ENCODE measurements at regions not wholly inside any gene's neighbourhood (a gene's known extent, or its start where the extent isn't known, plus 50 kb on each side); places are given as distances from the start of the nearest gene placed in this dataset.
"Not testable (repeated sequence)": the region's sequence is repeated elsewhere in the genome, so short reads cannot be mapped to it uniquely, and the experiment has no call there.

DNA sequence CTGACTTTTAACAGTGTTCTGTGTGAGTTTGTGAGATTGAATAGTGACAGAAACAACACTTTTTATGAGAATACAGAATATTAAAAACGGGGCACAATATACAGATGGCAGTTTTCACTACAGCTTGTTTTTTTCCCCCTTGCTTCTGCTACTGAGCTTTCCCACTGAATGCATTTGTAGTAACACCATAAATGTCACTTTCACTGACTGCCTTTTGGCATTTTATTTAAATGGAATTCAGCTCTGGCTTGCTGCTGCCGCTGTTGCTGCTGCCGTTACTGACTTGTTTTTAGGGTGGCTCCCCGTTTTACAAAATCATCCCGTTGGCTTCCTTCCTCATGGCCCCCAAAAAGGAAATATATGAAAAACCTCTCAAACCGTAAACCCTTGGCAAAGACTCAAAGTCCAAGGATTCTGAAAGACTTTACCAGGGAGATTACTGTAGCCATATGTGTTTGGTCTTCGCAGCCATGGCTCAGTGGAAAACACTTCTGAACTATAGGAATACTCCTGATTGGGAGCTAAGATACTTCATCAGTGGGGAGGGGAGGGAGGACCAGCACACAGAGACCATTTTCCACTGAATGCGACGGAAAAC is 151.0 kb downstream of the NUF2 start:
- in situ Hi-C loops (cut with HindIII; ENCODE audit: low sequenced_read_pairs) = no loop called here

DNA sequence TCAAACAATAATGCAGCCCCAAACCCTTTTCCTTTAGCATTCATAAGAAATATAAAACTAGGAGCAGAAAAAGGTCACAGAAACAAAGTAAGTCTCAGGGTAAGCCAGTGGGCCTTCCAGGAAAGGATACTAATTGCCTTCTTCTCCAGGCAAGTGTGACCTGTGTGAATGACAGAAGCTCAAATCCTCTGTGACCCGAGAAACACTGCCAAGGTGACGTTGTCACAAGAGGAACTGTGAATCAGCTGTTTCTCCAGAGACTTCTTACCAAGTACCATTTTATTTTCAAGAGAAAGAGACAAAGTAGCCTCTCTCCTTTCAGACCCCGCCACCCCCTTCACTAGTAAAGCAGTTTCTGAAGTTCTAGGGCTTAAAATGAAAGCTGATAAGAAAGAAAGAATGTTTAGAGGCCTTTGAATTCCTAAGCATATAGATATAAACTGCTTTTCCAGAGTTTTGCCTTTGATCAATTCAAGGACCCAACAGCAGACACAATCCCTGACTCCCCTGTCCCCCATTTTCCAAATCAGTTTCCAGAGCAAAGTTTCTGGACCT is 155.6 kb downstream of the NUF2 start:
- in situ Hi-C loops (cut with HindIII; ENCODE audit: low sequenced_read_pairs) = no loop called here

DNA sequence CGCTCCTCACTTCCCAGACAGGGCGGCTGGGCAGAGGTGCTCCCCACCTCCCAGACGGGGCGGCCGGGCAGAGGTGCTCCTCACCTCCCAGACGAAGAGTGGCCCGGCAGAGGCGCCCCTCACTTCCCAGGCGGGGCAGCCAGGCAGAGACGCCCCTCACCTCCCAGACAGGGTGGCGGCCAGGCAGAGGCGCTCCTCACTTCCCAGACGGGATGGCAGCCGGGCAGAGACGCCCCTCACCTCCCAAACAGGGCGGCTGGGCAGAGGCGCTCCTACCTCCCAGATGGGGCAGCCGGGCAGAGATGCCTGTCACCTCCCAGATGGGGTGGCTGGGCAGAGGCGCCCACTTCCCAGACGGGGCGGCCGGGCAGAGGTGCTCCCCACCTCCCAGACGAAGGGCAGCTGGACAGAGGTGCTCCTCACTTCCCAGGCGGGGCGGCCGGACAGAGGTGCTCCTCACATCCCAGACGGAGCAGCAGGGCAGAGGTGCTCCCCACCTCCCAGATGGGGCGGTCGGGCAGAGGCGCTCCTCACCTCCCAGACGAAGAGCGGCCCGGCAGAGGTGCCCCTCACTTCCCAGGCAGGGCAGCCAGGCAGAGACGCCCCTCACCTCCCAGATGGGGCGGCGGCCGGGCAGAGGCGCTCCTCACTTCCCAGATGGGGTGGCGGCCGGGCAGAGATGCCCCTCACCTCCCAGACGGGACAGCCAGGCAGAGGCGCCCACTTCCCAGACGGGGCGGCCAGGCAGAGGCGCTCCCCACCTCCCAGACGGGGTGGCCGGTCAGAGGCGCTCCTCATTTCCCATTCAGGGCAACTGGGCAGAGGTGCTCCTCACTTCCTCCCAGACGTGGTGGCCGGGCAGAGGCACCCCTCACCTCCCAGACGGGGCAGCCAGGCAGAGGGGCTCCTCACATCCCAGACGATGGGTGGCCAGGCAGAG is 176.9 kb downstream of the NUF2 start:
- in situ Hi-C loops (cut with HindIII; ENCODE audit: low sequenced_read_pairs) = not testable (repeated sequence)

DNA sequence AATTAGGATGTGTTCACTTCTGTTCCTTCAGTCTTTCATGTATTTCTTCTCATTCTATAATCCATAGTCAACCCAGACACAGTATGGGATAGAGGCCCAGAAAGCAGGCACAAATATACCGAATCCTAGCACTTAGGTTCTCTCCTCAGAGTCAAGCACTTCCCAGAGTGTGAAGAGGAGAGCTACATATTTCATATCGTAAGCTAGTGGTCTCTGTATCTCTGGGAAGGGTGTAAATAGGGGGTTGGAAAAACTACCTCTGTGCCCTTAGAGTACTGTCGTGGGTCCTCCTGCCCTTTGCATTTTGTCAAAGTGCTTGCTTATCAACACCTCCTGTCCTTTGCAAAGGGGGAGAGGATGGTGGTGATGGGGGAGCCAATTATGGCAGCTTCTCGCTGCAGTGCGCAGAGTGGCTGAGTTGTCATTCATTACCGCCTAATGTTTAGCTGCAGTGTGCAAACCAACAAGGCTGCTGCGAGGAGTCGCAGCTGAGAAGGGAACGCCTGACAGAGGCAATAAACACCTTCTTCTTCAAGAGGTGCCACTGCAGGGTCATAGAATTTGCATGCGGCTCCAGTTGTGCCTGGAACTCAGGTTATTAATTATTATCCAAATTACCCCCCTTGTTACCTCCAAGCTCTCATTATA is 182.7 kb downstream of the NUF2 start:
- in situ Hi-C loops (cut with HindIII; ENCODE audit: low sequenced_read_pairs) = no loop called here

DNA sequence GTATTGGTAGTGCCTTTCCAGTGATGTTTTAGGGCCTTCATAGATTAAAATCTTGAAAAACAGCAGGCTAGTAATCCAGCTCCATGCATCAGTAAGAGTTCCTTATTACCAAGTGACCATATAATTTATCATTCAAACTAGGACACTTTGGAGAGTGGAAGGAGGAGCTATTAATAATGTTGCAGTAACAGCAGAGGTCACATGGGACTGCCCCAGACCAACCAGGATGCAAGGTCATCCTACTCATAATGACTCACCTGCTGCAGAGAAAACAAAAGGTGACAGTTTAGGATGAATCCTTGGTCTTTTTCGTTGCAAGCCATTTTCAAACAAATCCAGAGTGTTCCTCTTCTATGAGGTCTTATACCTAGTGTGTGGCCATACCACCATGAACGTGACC is 187.4 kb downstream of the NUF2 start:
- in situ Hi-C loops (cut with HindIII; ENCODE audit: low sequenced_read_pairs) = no loop called here

DNA sequence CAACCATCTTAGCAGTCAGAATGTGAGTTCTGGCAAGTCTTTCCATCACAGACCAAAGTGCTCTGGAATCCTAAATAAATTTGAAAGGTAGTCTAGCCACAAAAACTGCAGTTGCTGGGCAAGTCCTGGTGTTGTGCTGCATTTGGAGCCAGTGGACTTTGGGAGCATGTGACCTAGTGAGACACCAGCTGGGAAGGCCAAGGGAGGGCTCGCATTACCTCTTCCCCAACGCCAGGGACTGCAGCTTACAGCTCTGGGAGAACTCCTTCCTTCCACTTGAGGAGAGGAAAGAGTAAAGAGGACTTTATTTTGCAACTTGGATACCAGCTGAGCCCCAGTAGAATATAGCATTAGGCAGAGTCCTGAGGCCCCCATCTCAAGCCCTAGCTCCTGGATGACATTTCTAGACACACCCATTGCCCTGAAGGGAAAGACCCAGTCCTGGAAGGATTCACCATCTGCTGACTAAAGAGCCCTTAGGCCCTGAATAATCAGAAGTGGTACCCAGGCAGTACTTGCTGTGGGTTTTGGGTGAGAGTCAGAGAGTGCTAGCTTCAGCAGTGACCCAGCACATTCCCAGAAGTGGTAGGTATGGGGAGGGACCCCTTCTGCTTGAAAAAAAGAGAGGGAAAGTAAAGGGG is 190.7 kb downstream of the NUF2 start:
- in situ Hi-C loops (cut with HindIII; ENCODE audit: low sequenced_read_pairs) = no loop called here

DNA sequence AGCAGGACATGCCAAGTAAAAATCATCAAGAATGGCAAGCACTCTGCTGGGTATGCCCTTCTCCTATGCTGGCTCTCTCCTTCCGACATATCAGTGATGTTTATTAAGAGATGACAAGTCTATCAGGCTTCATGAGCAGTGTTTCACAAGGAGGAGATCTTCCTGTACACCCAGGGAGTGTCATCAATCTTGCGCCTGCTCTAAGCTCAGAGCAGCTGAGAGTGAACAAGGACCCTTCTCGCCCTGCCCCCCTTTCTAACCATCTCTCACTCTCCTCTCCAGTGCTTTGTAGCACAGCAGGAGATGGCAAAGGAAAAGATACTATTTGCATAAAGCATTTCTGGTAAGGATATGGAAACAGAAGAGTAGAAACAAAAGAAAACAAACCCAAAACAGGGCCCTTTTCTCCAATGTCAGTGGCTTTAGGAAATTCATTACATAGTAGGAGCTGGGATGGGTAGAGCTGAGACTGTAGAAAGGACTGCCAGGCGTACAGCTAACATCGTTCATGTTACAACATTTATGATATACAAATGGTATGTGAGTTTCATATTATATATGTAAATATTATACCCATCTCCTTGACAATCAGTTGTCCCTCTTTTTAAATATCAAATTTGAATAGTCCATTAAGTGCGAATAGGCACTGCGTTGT is 201.7 kb downstream of the NUF2 start:
- in situ Hi-C loops (cut with HindIII; ENCODE audit: low sequenced_read_pairs) = no loop called here

DNA sequence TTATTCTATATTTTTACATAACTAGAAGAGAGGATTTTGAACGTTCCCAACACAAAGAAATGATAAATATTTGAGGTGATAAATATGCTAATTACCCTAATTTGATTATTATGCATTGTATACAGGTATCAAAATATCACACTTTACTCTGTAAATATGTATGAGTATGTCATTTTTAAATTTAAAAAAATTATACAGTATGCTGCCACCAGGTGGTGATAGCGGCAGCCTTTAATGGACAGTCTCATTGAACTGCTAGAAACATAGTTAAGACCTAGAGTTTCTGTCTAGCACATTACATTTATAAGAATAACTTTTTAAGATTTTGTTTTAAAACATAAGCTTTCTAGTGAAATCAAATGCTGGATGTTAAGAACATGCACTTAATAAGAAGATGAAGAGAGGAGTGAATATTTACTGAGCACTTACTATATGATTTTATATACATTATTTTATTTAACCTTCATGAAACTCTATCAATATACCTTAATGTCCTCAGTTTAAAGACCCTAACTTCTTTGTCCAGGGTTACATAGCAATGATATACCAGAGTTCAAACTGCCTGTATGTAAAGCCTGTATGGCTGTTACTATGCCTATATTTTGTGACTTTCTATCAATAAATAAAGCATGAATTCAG is 207.1 kb downstream of the NUF2 start:
- in situ Hi-C loops (cut with HindIII; ENCODE audit: low sequenced_read_pairs) = loop anchor here (25.0 kb wide), 1 partner anchor 1283 kb away; no protein-coding TSS in a partner anchor

DNA sequence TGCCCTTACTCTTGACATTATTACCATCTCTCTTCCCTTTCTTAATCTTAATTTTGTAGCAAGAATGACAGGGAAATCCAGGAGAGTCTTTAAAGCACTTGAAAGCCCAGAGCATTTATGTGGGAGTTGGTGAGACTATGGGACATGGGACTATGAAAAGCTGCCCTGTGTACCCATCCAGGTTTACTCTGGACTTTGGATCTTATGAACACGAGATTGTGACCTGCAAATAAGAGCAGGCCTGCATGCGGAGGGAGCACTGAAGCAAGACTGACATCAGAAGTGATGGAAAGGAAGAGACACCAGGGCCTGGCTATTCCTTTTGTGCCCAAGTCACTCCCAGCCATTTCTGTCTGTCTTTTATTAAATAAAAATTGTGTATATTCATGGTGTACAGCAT is 209.6 kb downstream of the NUF2 start:
- in situ Hi-C loops (cut with HindIII; ENCODE audit: low sequenced_read_pairs) = loop anchor here (25.0 kb wide), 1 partner anchor 1281 kb away; no protein-coding TSS in a partner anchor

DNA sequence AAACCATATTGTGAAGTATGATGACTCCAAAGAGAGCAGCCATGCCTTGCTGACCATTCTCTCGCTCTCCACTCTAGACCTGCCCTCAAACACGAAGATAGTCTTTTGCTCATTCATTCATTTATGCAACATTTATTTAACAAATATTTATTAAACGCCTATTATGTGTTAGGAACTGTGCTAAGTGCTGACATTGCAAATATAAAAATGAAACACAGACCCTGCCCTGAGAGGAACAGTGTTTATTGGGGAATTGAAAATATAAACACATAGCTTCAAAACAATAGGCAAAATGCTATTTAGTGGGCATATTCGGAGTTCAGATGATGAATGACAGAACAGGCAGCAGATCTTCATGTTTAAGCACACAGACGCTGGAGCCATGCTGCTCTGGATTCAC is 213.6 kb downstream of the NUF2 start:
- in situ Hi-C loops (cut with HindIII; ENCODE audit: low sequenced_read_pairs) = loop anchor here (25.0 kb wide), 1 partner anchor 1277 kb away; no protein-coding TSS in a partner anchor

DNA sequence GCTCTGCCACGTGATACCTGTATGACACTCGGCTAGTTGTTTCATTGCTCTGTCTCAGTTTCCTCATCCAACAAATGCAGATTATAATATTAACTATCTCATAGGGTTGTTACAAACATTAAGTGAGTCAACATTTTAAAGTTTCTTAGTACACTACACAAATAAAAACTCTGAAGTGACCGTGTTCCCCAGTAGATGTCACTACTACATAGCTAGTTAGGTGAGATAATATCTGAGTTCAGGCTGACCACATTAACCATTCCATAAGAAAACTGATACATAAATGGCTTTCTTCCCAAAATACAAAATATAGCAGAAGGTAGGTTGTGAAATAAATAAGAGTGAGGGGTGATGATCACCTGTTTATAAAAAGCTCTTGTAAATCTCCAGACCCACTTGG is 214.1 kb downstream of the NUF2 start:
- in situ Hi-C loops (cut with HindIII; ENCODE audit: low sequenced_read_pairs) = loop anchor here (25.0 kb wide), 1 partner anchor 1276 kb away; no protein-coding TSS in a partner anchor

DNA sequence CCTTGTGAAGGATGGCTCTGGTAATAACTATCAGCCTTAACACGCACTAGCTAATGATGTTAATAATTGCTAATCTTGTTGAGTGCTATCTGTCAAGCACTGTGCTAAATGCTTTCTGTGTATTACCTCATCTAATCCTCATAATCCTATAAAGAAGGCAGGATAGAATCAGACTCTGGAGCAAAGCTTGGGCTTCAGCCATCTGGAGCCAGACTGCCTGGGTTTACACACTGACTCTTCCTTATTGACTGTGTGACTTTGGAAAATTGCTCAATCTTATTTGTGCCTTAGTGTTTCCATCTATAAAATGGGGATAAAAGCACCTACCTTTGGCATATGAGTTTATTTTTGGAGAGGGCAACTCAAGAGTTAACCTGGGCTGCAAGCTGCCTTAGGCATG is 216.1 kb downstream of the NUF2 start:
- in situ Hi-C loops (cut with HindIII; ENCODE audit: low sequenced_read_pairs) = loop anchor here (25.0 kb wide), 1 partner anchor 1274 kb away; no protein-coding TSS in a partner anchor

DNA sequence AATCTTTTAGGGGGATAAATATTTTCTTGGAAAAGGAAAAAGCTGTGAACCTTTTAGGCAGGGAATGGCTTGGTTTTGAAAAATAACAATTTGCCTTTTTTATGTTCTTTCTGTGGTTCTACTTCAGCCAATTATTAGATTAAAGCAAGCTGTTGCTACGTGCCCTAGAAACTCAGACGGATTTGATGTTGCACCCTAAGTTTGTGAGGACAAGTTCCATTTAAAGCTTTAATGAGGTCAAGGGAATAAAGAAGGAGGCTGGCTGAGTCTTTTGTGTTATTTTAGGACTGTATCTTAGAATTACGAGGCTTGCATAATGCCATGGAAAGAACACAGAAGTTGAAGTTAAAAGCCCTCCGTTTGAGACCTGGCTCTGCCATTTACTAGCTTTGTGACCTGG is 216.9 kb downstream of the NUF2 start:
- in situ Hi-C loops (cut with HindIII; ENCODE audit: low sequenced_read_pairs) = loop anchor here (25.0 kb wide), 1 partner anchor 1274 kb away; no protein-coding TSS in a partner anchor

DNA sequence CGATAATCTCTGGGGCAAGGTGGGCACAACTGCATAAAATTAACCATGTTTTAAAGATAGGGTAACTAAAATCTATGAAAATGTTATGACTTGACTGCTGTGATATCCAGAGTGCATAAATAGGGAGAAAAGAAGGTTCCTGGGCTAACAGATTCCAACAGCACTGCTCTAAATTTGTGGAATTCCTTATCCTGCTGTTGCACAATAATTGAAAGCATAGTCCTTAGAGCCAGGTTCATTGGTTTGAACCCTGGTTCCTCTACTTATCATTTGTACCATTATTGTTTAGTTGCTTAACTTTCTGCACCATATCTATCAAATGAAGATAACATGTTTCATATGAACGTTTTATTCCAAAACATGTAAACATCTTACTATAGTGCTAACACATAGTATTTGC is 219.0 kb downstream of the NUF2 start:
- in situ Hi-C loops (cut with HindIII; ENCODE audit: low sequenced_read_pairs) = loop anchor here (25.0 kb wide), 1 partner anchor 1272 kb away; no protein-coding TSS in a partner anchor

DNA sequence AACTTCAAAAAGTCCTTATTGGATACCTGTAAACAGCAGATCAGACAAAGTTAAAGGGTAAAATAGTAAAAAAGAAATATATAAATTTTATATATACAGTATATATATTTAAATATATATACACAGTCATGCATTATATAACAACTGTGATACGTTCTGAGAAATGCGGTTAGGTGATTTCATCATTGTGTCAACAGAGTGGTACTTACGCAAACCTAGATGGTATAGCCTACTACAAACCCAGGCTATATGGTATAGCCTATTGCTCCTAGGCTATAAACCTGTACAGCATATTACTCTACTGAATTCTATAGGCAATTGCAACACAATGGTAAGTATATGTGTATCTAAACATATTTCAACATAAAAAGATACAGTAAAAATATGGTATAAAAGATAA is 222.7 kb downstream of the NUF2 start:
- in situ Hi-C loops (cut with HindIII; ENCODE audit: low sequenced_read_pairs) = loop anchor here (25.0 kb wide), 1 partner anchor 1268 kb away; no protein-coding TSS in a partner anchor

DNA sequence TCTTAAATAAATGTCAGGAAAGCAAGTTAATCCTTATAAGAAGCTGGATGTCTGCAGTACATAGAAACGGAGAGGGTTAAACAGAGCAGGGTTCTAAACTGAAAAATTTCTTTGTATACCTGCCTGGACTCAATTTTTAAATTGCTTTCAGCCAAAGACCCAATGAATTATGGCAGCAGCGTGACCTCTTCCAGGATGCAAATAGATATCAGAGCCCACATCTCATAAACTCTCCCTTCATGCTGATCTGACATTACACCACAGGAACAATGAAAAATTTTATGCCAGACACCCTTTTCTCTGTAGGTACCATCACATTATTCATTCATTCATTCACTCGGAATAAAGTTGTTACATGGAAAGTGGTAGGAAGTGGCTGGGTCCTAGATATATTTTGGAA is 236.4 kb downstream of the NUF2 start:
- in situ Hi-C loops (cut with HindIII; ENCODE audit: low sequenced_read_pairs) = no loop called here

DNA sequence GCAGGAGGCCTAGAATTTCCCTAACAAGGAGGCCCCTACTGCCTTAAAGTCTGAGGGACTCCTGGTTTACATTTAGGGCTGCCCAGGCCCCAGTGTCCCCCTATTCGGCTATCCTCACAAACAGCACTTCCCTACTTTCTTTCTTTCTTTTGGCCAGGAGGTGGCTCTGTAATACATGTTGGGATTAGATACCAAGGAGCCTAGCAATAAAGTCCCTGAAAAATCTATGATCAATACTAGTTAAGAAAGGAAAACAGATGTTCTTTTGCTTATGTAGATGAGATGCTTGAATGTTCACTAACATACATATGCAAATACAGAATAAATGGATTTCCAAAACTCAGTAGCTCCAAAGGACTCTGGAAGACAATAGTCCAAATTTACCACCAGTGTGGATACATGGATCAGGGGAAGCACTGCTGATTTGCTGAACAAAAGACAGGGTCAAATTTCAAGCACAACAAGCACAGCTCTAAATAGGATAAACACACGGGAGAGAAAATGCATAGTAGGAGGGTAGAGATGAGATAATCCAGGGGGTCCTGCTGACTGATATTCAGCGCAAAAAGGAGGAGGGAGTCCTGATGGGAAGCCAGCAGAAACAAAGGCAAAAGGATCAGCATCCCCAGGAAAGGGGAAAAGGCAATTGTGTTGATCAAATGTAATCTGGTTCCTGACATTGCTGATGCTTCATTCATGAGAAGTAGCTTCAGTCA is 240.0 kb downstream of the NUF2 start:
- in situ Hi-C loops (cut with HindIII; ENCODE audit: low sequenced_read_pairs) = no loop called here

DNA sequence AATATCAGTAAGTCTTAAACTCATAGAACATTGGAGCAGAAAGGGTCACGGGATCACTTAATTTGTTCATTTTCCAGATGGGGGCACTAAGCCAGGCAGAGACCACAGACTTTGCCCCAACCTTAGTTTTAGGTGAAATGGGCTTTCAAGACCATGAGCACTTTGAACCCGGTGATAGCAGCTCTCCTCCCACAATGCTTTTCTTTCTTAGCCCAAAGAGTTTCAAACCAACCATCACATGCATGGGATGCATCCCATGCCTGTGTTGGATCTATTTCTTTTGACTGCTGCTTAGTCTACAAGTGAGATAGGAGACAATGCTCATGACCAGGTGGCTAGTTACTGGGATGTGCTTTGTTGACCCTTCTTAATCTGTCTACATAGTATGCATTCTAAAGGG is 240.6 kb downstream of the NUF2 start:
- in situ Hi-C loops (cut with HindIII; ENCODE audit: low sequenced_read_pairs) = no loop called here

DNA sequence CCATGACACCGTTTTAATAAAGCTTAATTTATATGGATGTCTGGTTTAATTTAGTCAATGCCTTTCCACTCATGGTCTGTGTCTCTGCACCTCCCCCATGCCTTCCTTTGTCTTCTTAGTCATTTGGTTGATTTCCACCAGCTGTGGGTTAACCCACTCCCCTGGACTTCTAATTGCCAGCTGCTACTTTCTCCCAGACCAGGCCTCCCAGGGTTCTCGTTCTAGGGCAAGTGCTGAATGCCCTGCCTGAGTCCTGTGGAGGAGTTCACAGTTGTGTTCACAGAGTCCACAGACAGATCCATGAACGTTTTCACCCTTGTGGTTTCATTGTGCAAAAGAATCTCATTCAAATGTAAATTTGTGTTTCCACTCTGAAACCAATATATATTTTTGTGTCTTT is 243.4 kb downstream of the NUF2 start:
- in situ Hi-C loops (cut with HindIII; ENCODE audit: low sequenced_read_pairs) = no loop called here
